Ishikawa (cell line): ENCODE measurements at regions not wholly inside any gene's neighbourhood (a gene's known extent, or its start where the extent isn't known, plus 50 kb on each side); places are given as distances from the start of the nearest gene placed in this dataset.

Experiments used
- CEBPB ChIP-seq: IDR thresholded peaks from 2 replicates; pipeline ENCODE4 v1.6.1; 2012
- CREB1 ChIP-seq: IDR thresholded peaks from 2 replicates; pipeline ENCODE4 v1.6.1; 2012; ENCODE audit warnings: low read depth
- EP300 ChIP-seq: IDR thresholded peaks from 2 replicates; pipeline ENCODE4 v1.6.1; 2012; ENCODE audit warnings: borderline replicate concordance
- NFIC ChIP-seq: IDR thresholded peaks from 2 replicates; pipeline ENCODE4 v1.6.1; 2012
- RAD21 ChIP-seq: IDR thresholded peaks from 2 replicates; pipeline ENCODE4 v1.6.1; 2012; ENCODE audit warnings: low read depth
- TAF1 ChIP-seq: IDR thresholded peaks from 2 replicates; pipeline ENCODE4 v1.6.1; 2012; ENCODE audit warnings: low read depth, mild to moderate bottlenecking
- YY1 ChIP-seq: IDR thresholded peaks from 2 replicates; pipeline ENCODE4 v1.6.1; 2012; ENCODE audit warnings: low read depth
- TF ChIP-seq, protein P1 (sequence below): IDR thresholded peaks from 2 replicates; pipeline ENCODE4 v1.6.1; 2012
- TF ChIP-seq, protein P2 (sequence below): IDR thresholded peaks from 2 replicates; pipeline ENCODE4 v1.6.1; 2012; ENCODE audit warnings: low read depth, mild to moderate bottlenecking

DNA sequence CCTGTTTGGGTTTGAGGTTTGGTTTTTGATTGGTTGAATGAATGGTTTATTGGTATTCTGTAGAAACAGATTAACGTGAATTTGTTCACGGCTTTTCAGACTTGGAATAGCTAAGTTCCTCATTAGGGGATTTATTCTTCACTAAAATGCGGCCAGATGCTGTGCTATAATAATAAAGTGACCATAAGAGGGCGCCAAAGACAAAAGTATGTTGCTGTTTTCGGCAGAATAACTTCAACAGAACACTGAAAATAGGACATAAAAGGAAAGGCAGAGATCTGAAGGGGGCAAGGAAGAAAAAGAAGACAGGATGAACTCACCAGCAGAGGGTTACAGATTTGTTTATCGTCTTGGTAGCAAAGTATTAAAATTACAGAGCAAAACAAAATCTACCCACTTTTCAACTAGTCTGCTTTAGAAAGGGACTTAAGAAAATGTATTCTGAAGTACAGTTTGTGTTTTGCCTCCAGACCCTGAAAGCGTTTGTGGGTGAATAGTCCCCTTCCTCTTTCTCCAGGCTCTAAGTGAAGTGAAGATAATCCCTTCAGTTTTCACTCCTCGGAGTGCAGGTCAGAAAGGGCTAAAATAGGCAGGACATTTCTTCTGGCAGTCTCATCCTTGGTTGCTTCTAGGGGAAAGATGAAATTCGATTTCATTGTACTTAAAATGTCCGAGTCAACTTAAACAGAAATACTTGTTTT lies 147.6 kb downstream of the IL20RB start:
- TF ChIP-seq, protein P1, sequence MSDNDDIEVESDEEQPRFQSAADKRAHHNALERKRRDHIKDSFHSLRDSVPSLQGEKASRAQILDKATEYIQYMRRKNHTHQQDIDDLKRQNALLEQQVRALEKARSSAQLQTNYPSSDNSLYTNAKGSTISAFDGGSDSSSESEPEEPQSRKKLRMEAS: no peak
- no peak for TF ChIP-seq TAF1
- TF ChIP-seq RAD21: peak; percentile 75
- TF ChIP-seq, protein P2, sequence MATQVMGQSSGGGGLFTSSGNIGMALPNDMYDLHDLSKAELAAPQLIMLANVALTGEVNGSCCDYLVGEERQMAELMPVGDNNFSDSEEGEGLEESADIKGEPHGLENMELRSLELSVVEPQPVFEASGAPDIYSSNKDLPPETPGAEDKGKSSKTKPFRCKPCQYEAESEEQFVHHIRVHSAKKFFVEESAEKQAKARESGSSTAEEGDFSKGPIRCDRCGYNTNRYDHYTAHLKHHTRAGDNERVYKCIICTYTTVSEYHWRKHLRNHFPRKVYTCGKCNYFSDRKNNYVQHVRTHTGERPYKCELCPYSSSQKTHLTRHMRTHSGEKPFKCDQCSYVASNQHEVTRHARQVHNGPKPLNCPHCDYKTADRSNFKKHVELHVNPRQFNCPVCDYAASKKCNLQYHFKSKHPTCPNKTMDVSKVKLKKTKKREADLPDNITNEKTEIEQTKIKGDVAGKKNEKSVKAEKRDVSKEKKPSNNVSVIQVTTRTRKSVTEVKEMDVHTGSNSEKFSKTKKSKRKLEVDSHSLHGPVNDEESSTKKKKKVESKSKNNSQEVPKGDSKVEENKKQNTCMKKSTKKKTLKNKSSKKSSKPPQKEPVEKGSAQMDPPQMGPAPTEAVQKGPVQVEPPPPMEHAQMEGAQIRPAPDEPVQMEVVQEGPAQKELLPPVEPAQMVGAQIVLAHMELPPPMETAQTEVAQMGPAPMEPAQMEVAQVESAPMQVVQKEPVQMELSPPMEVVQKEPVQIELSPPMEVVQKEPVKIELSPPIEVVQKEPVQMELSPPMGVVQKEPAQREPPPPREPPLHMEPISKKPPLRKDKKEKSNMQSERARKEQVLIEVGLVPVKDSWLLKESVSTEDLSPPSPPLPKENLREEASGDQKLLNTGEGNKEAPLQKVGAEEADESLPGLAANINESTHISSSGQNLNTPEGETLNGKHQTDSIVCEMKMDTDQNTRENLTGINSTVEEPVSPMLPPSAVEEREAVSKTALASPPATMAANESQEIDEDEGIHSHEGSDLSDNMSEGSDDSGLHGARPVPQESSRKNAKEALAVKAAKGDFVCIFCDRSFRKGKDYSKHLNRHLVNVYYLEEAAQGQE: no peak
- no peak for TF ChIP-seq YY1
- TF ChIP-seq NFIC: no peak
- TF ChIP-seq CEBPB: no peak
- TF ChIP-seq EP300: no peak
- TF ChIP-seq CREB1: no peak
